Prostate gland (tissue), 2 donors: ENCODE measurements at regions not wholly inside any gene's neighbourhood (a gene's known extent, or its start where the extent isn't known, plus 50 kb on each side); places are given as distances from the start of the nearest gene placed in this dataset.

Source experiments
- CTCF ChIP-seq, 4 experiments: fragments of 200-600 bp in 2 of 4; fragments of 450-650 bp in 2 of 4; sonication (generic) in 2 of 4; IDR thresholded peaks; 1 replicate in 3 of 4; 2 replicates in 1 of 4; pipeline ENCODE4 v1.5.1; 2016 to 2019; ENCODE audit warnings: antibody characterized with exemption in 4 of 4, mild to moderate bottlenecking in 2 of 4, moderate library complexity in 2 of 4
- POLR2A ChIP-seq: fragments of 450-650 bp; IDR thresholded peaks from one replicate; pipeline ENCODE4 v1.6.1; 2016; ENCODE audit warnings: antibody characterized with exemption, mild to moderate bottlenecking
- POLR2AphosphoS5 ChIP-seq: sonication (generic); formaldehyde crosslinking; IDR thresholded peaks from one replicate; pipeline ENCODE4 v1.6.1; 2017; ENCODE audit warnings: antibody characterized with exemption

DNA sequence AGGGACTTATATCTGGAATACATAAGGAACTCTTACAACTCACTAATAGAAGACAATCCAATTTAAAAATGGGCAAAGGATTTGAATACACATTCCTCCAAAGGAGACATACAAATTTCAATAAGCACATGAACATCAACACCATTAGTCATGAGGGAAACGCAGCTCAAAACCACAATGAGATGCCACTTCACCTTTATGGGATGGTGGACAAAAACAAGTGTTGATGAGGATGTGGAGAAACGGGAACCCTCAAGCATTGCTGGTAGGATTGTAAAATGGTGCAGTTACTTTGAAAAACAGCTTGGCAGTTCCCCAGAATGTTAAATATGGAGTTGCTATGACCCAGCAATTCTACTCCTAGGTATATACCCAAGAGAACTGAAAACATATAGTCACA lies 72.7 kb upstream of the IER5L start:
- TF ChIP-seq CTCF (IDR thresholded peaks at IDR 0.05) (no peak), POLR2A (no peak), POLR2AphosphoS5 (no peak)
